Erythroblast (primary cell): ENCODE measurements at regions not wholly inside any gene's neighbourhood (a gene's known extent, or its start where the extent isn't known, plus 50 kb on each side); places are given as distances from the start of the nearest gene placed in this dataset.
"Not testable (repeated sequence)": the region's sequence is repeated elsewhere in the genome, so short reads cannot be mapped to it uniquely, and the experiment has no call there.

Experiments used
- DNase-seq, 2 experiments: peaks; one replicate each; lab custom pipeline; 2025; lab: John Stamatoyannopoulos, UW
- GATA1 ChIP-seq: IDR thresholded peaks from 2 replicates; pipeline ENCODE4 v1.6.1; 2011; ENCODE audit warnings: low read depth, mild to moderate bottlenecking, control low read depth, low read length, moderate library complexity
- POLR2A ChIP-seq: IDR thresholded peaks from 2 replicates; pipeline ENCODE4 v1.6.1; 2011; ENCODE audit warnings: mild to moderate bottlenecking, low read length

- no peak for TF ChIP-seq GATA1
- no peak for TF ChIP-seq POLR2A
- DNase-seq, result no peak
These were observed 69.1 kb upstream of the SLC39A10 start for GRCh38 chr2:195587966-195588365.

GRCh38 chr2:195586062-195586714 is 70.8 kb upstream of the SLC39A10 start:
- DNase-seq, result no peak
- TF ChIP-seq POLR2A, result no peak
- TF ChIP-seq GATA1, result no peak

GRCh38 chr2:195582188-195582587 is 74.8 kb upstream of the SLC39A10 start:
- no peak for DNase-seq
- no peak for TF ChIP-seq GATA1
- TF ChIP-seq POLR2A, result no peak

- TF ChIP-seq GATA1, result no peak
- TF ChIP-seq POLR2A, result no peak
- no peak for DNase-seq
These were observed 77.1 kb upstream of the SLC39A10 start for GRCh38 chr2:195579776-195580555.

- peak; percentile 24 to 38 for DNase-seq
These were observed 81.1 kb upstream of the SLC39A10 start for GRCh38 chr2:195575879-195576401.

GRCh38 chr2:195575016-195575415 is 82.0 kb upstream of the SLC39A10 start:
- TF ChIP-seq GATA1 (no peak), POLR2A (no peak)
- DNase-seq, result no peak

More at GRCh38 chr2:195575879-195576401, 81.1 kb upstream of the SLC39A10 start:
- TF ChIP-seq POLR2A (no peak), GATA1 (no peak)

GRCh38 chr2:195574312-195574711 is 82.7 kb upstream of the SLC39A10 start:
- no peak for DNase-seq
- TF ChIP-seq GATA1 (no peak), POLR2A (no peak)

GRCh38 chr2:195572895-195573683 is 83.9 kb upstream of the SLC39A10 start:
- no peak for DNase-seq
- TF ChIP-seq GATA1, result no peak
- no peak for TF ChIP-seq POLR2A

- DNase-seq, result no peak
- TF ChIP-seq GATA1, result no peak
- TF ChIP-seq POLR2A, result no peak
These were observed 86.7 kb upstream of the SLC39A10 start for GRCh38 chr2:195570329-195570728.

- no peak for TF ChIP-seq GATA1
- TF ChIP-seq POLR2A, result no peak
- no peak for DNase-seq
These were observed 87.8 kb upstream of the SLC39A10 start for GRCh38 chr2:195569255-195569654.

- not testable (repeated sequence) for DNase-seq
These were observed 92.3 kb upstream of the SLC39A10 start for GRCh38 chr2:195564625-195565135.

- peak in 1 of 2 experiments; percentile 21 for DNase-seq
- TF ChIP-seq GATA1 (no peak), POLR2A (no peak)
These were observed 93.0 kb upstream of the SLC39A10 start for GRCh38 chr2:195563857-195564512.

GRCh38 chr2:195562570-195563566 is 94.2 kb upstream of the SLC39A10 start:
- TF ChIP-seq GATA1 (no peak), POLR2A (no peak)
- peak in 1 of 2 experiments; percentile 50 for DNase-seq
